ENCODE measurements at regions not wholly inside any gene's neighbourhood (a gene's known extent, or its start where the extent isn't known, plus 50 kb on each side); places are given as distances from the start of the nearest gene placed in this dataset.

DNA sequence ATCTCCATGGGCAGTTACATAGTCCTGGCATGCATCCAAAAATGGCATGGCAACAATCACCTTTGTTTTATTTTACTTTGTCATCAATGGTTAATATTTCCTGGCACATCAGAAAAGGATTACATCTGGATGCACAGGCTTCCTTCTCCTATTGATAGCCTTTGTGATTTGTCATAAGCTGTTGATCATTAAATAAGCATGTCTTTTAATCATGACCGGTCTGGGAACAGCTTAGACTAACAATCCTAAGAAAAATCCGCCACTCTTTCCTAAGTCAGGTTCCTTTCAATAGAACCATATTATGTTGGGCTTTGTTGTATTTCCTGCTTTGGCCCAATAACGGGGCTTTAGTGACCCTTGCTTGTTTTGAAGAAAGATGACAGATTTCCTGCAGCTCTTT is 330.6 kb downstream of the DUSP10 start:
- peaks cover 4 to 27% of the 10 kb centered on the region in 2 donors for H3K27me3 Mint-ChIP-seq
- no peak overlapping the region for H3K27ac Mint-ChIP-seq
- H3K27ac ChIP-seq (ENCODE audit: low read depth, low read length), result no peak overlapping the region
- no peaks in the 10 kb centered on the region for H3K9me3 Mint-ChIP-seq
- H3K4me3 ChIP-seq (ENCODE audit: low read length), result no peak overlapping the region
- CTCF ChIA-PET, result no interaction called here
- H3K4me1 Mint-ChIP-seq, result no peaks in the 10 kb centered on the region
- no peaks in the 10 kb centered on the region for H3K27me3 ChIP-seq (ENCODE audit: insufficient read depth, low read length, poor library complexity, severe bottlenecking)
- DNase-seq, result no peak
- POLR2A ChIA-PET, result no interaction called here
- H3K9me3 ChIP-seq (ENCODE audit: low read length), result no peaks in the 10 kb centered on the region
- no peak overlapping the region for H3K4me3 Mint-ChIP-seq
- H3K4me1 ChIP-seq (ENCODE audit: insufficient read depth, low read length), result no peaks in the 10 kb centered on the region
- no peaks in the 10 kb centered on the region for H3K36me3 Mint-ChIP-seq
- H3K36me3 ChIP-seq (ENCODE audit: insufficient read depth, low read length), result no peaks in the 10 kb centered on the region

DNA sequence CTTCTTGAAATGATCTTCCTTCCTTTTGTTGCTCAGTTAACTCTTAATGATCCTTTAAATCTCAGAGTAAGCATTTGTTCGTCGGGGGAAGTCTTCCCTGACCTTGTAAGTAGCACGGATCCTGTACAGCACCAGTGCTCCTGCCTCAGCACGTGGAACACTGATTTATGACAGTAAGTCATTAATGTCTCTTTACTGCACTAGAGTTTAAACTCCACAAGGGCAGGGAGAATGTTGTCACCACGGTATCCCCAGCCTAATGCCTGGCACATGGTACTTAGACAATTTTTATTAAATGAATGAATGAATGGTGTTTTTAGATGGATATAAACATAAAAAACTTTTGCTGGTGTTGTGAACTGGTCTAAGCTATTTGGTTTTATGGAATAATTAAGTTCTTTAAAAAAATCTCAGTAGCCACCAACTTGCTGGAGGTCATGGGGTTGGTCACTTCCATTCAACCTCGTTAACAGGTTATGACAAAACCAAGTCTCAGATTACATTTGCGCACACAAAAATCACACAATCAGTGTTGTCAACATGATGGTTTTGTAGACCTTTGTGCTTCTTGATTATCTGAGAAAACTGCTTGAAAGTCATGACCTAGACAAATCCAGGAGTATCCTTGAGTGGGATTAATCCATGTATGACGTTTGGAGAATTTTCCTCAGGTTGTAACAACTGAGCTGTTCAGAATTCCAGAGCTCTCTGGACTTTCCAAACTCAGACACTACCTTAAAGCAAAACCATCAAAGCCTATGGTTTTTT is 326.9 kb downstream of the DUSP10 start:
- H3K27ac ChIP-seq (ENCODE audit: low read depth, low read length), result no peak overlapping the region
- no peaks in the 10 kb centered on the region for H3K4me1 Mint-ChIP-seq
- no peaks in the 10 kb centered on the region for H3K4me1 ChIP-seq (ENCODE audit: insufficient read depth, low read length)
- H3K36me3 Mint-ChIP-seq, result no peaks in the 10 kb centered on the region
- ChIA-PET CTCF (no interaction called here), POLR2A (no interaction called here)
- no peak overlapping the region for H3K4me3 ChIP-seq (ENCODE audit: low read length)
- no peaks in the 10 kb centered on the region for H3K27me3 ChIP-seq (ENCODE audit: insufficient read depth, low read length, poor library complexity, severe bottlenecking)
- H3K9me3 ChIP-seq (ENCODE audit: low read length), result no peaks in the 10 kb centered on the region
- H3K27me3 Mint-ChIP-seq, result peaks cover 7 to 40% of the 10 kb centered on the region in 2 donors
- DNase-seq, result no peak
- H3K27ac Mint-ChIP-seq, result no peak overlapping the region
- H3K4me3 Mint-ChIP-seq, result no peak overlapping the region
- H3K36me3 ChIP-seq (ENCODE audit: insufficient read depth, low read length), result no peaks in the 10 kb centered on the region
- no peaks in the 10 kb centered on the region for H3K9me3 Mint-ChIP-seq

DNA sequence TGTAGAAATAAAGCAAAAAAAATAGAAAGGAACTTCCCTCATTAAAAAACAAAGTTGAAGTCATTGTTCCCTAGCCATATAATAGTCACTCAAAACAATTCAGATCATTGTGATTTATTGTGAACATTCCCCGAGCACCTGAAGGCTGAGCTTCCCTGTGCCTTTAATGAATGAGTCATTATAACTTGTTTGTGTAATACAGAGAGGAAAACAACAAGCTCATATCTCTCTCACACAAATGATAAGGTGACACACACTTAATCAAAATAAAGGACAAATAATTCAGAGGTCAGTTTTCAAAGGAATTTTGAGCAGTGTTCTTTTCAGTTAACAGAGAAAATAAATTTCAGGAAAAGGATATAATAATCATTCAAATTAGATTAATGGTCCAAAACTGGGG is 326.2 kb downstream of the DUSP10 start:
- CTCF ChIA-PET, result no interaction called here

DNA sequence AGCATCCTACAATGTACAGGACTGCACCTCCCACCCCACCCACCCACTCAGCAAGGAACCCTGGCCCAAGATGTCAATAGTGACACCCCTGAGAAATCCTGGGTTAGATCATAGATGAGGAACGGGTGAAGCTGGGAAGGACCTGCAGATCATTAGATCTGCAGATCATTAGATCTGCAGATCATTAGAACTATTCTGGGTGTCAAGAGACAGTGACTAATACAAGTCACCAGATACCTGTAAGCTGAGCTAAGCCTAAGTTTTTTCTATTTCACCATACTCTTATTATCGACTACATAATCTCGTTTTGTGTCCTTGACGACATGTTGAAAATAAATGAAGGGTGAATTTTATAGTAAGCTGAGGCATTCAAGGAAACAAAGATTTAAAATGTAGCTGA is 325.7 kb downstream of the DUSP10 start:
- H3K9me3 Mint-ChIP-seq, result no peaks in the 10 kb centered on the region
- no peaks in the 10 kb centered on the region for H3K4me1 ChIP-seq (ENCODE audit: insufficient read depth, low read length)
- no peak for DNase-seq
- ChIA-PET CTCF (no interaction called here), POLR2A (no interaction called here)
- no peaks in the 10 kb centered on the region for H3K36me3 ChIP-seq (ENCODE audit: insufficient read depth, low read length)
- H3K36me3 Mint-ChIP-seq, result no peaks in the 10 kb centered on the region
- H3K27me3 Mint-ChIP-seq, result peaks cover 7 to 39% of the 10 kb centered on the region in 2 donors
- no peaks in the 10 kb centered on the region for H3K9me3 ChIP-seq (ENCODE audit: low read length)
- no peak overlapping the region for H3K27ac ChIP-seq (ENCODE audit: low read depth, low read length)
- no peaks in the 10 kb centered on the region for H3K4me1 Mint-ChIP-seq
- no peak overlapping the region for H3K4me3 ChIP-seq (ENCODE audit: low read length)
- no peaks in the 10 kb centered on the region for H3K27me3 ChIP-seq (ENCODE audit: insufficient read depth, low read length, poor library complexity, severe bottlenecking)
- no peak overlapping the region for H3K4me3 Mint-ChIP-seq
- H3K27ac Mint-ChIP-seq, result no peak overlapping the region

More for the DNA sequence above, 326.2 kb downstream of the DUSP10 start:
- Mint-ChIP-seq H3K27me3 (peaks cover 7 to 39% of the 10 kb centered on the region in 2 donors), H3K9me3 (no peaks in the 10 kb centered on the region), H3K4me3 (no peak overlapping the region), H3K4me1 (no peaks in the 10 kb centered on the region), H3K36me3 (no peaks in the 10 kb centered on the region), H3K27ac (no peak overlapping the region)
- no peak for DNase-seq
- Histone ChIP-seq H3K4me1 (ENCODE audit: insufficient read depth, low read length) (no peaks in the 10 kb centered on the region), H3K9me3 (ENCODE audit: low read length) (no peaks in the 10 kb centered on the region), H3K27me3 (ENCODE audit: insufficient read depth, low read length, poor library complexity, severe bottlenecking) (no peaks in the 10 kb centered on the region), H3K27ac (ENCODE audit: low read depth, low read length) (no peak overlapping the region), H3K4me3 (ENCODE audit: low read length) (no peak overlapping the region), H3K36me3 (ENCODE audit: insufficient read depth, low read length) (no peaks in the 10 kb centered on the region)
- POLR2A ChIA-PET, result no interaction called here

DNA sequence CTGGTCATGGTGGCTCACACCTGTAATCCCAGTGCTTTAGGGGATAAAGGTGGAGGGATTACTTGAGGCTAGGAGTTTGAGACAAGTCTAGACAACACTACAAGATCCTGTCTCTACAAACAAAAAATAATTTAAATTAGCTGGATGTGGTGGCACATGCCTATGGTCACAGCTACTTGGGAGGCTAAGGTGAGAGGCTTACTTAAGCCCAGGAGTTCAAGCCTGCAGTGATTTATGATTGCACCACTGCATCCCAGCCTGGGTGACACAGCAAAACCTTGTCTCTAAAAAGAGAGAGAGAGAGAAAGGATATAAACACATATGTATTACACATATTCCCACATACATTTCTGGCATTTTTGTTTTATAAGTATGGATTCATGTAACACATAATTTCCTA is 325.2 kb downstream of the DUSP10 start:
- H3K27ac Mint-ChIP-seq, result no peak overlapping the region
- no peaks in the 10 kb centered on the region for H3K27me3 ChIP-seq (ENCODE audit: insufficient read depth, low read length, poor library complexity, severe bottlenecking)
- no peaks in the 10 kb centered on the region for H3K9me3 Mint-ChIP-seq
- peaks cover 7 to 39% of the 10 kb centered on the region in 2 donors for H3K27me3 Mint-ChIP-seq
- CTCF ChIA-PET, result no interaction called here
- H3K27ac ChIP-seq (ENCODE audit: low read depth, low read length), result no peak overlapping the region
- no peaks in the 10 kb centered on the region for H3K36me3 Mint-ChIP-seq
- POLR2A ChIA-PET, result no interaction called here
- no peak overlapping the region for H3K4me3 Mint-ChIP-seq
- DNase-seq, result no peak
- H3K4me1 ChIP-seq (ENCODE audit: insufficient read depth, low read length), result no peaks in the 10 kb centered on the region
- H3K4me3 ChIP-seq (ENCODE audit: low read length), result no peak overlapping the region
- H3K36me3 ChIP-seq (ENCODE audit: insufficient read depth, low read length), result no peaks in the 10 kb centered on the region
- no peaks in the 10 kb centered on the region for H3K4me1 Mint-ChIP-seq
- no peaks in the 10 kb centered on the region for H3K9me3 ChIP-seq (ENCODE audit: low read length)

DNA sequence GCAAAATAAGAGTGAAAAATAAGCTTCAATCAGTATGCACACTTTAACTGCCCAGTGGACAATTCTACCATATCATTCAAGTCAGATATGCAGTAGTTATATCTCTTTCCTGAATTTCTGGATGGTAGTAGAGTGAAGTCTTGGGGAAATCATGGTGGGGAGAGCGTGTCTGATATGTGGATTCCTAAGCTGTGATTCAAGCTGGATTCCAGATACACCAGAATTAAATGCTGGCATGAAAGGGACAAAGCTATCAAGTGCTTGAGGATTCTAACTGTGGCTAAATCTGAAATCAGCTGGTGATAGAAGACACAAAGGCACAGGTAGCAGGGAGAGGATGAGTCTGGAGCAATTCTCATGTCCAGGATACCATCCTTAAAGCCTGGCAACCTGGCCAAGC is 323.5 kb downstream of the DUSP10 start:
- POLR2A ChIA-PET, result no interaction called here
- no peaks in the 10 kb centered on the region for H3K9me3 ChIP-seq (ENCODE audit: low read length)
- H3K27me3 ChIP-seq (ENCODE audit: insufficient read depth, low read length, poor library complexity, severe bottlenecking), result no peaks in the 10 kb centered on the region
- Mint-ChIP-seq H3K27ac (no peak overlapping the region), H3K4me1 (no peaks in the 10 kb centered on the region), H3K36me3 (no peaks in the 10 kb centered on the region), H3K4me3 (no peak overlapping the region), H3K27me3 (peaks cover 9 to 42% of the 10 kb centered on the region in 2 donors), H3K9me3 (peaks cover 0 to 3% (median 0%) of the 10 kb centered on the region in 5 donors)
- no peak for DNase-seq
- CTCF ChIA-PET, result no interaction called here
- H3K4me1 ChIP-seq (ENCODE audit: insufficient read depth, low read length), result no peaks in the 10 kb centered on the region
- H3K4me3 ChIP-seq (ENCODE audit: low read length), result no peak overlapping the region
- H3K36me3 ChIP-seq (ENCODE audit: insufficient read depth, low read length), result no peaks in the 10 kb centered on the region
- H3K27ac ChIP-seq (ENCODE audit: low read depth, low read length), result no peak overlapping the region

DNA sequence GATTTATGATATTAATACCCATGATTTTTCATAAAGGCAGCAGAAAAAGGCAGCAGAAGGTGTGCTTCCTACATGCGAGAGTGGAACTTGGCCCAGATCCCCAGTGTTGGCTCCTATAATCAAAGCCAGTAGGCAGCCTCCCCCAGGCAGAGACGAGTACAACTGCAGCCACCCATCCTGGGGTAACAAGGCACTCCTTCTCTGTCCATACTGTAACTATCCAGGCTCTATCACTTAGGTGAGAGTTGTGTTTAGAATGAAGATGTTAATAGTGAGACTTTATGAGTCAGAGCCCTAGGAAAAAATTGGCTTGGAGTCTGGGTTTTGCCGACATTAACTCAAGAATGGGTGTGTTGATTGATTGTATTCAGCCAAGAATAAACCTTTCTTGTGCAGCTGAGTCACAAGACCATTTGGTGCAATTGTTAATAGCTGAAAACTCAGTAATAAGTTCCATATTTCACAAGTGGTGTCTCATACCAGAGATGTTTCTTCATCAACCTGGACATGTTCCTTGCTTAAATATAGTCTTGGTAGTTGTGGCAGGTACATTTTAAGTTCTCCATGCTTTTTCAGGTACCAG is 322.3 kb downstream of the DUSP10 start:
- H3K27ac Mint-ChIP-seq, result no peak overlapping the region
- H3K27me3 Mint-ChIP-seq, result peaks cover 5 to 32% of the 10 kb centered on the region in 2 donors
- no peaks in the 10 kb centered on the region for H3K4me1 Mint-ChIP-seq
- H3K4me1 ChIP-seq (ENCODE audit: insufficient read depth, low read length), result no peaks in the 10 kb centered on the region
- H3K27ac ChIP-seq (ENCODE audit: low read depth, low read length), result no peak overlapping the region
- no peak overlapping the region for H3K4me3 ChIP-seq (ENCODE audit: low read length)
- H3K36me3 ChIP-seq (ENCODE audit: insufficient read depth, low read length), result no peaks in the 10 kb centered on the region
- CTCF ChIA-PET, result no interaction called here
- no peak overlapping the region for H3K4me3 Mint-ChIP-seq
- DNase-seq, result no peak
- peaks cover 0 to 3% (median 0%) of the 10 kb centered on the region in 5 donors for H3K9me3 Mint-ChIP-seq
- POLR2A ChIA-PET, result no interaction called here
- no peaks in the 10 kb centered on the region for H3K9me3 ChIP-seq (ENCODE audit: low read length)
- no peaks in the 10 kb centered on the region for H3K27me3 ChIP-seq (ENCODE audit: insufficient read depth, low read length, poor library complexity, severe bottlenecking)
- H3K36me3 Mint-ChIP-seq, result no peaks in the 10 kb centered on the region

DNA sequence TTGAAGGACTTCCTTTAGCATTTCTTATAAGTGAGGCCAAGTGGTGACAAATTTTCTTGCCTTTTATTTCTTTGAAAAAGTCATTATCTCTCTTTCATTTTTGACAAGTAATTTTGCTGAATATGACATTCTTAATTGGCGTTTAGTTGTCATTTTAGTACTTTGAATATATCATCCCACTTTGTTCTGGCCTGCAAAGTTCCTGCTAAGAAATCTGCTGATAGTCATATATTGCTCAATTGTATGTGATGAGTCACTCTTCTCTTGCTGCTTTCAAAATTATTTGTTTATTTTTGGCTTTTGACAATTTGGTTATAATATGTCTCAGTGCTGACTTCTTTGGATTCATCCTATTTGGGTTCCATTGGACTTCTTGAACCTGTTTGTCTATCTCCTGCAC is 312.6 kb downstream of the DUSP10 start:
- POLR2A ChIA-PET, result no interaction called here
- Histone ChIP-seq H3K4me1 (ENCODE audit: insufficient read depth, low read length) (no peaks in the 10 kb centered on the region), H3K4me3 (ENCODE audit: low read length) (no peak overlapping the region), H3K9me3 (ENCODE audit: low read length) (no peaks in the 10 kb centered on the region), H3K27ac (ENCODE audit: low read depth, low read length) (no peak overlapping the region), H3K36me3 (ENCODE audit: insufficient read depth, low read length) (no peaks in the 10 kb centered on the region), H3K27me3 (ENCODE audit: insufficient read depth, low read length, poor library complexity, severe bottlenecking) (no peaks in the 10 kb centered on the region)
- Mint-ChIP-seq H3K27me3 (peaks cover 0 to 23% of the 10 kb centered on the region in 2 donors), H3K9me3 (peaks cover 2 to 23% (median 6%) of the 10 kb centered on the region in 5 donors), H3K4me1 (no peaks in the 10 kb centered on the region), H3K27ac (no peak overlapping the region), H3K36me3 (no peaks in the 10 kb centered on the region), H3K4me3 (no peak overlapping the region)
- DNase-seq, result no peak
- CTCF ChIA-PET, result no interaction called here

All from CD8-positive, alpha-beta memory T cell (primary cell).